ENCODE measurements at regions not wholly inside any gene's neighbourhood (a gene's known extent, or its start where the extent isn't known, plus 50 kb on each side); places are given as distances from the start of the nearest gene placed in this dataset.
"Not testable (repeated sequence)": the region's sequence is repeated elsewhere in the genome, so short reads cannot be mapped to it uniquely, and the experiment has no call there.

DNA sequence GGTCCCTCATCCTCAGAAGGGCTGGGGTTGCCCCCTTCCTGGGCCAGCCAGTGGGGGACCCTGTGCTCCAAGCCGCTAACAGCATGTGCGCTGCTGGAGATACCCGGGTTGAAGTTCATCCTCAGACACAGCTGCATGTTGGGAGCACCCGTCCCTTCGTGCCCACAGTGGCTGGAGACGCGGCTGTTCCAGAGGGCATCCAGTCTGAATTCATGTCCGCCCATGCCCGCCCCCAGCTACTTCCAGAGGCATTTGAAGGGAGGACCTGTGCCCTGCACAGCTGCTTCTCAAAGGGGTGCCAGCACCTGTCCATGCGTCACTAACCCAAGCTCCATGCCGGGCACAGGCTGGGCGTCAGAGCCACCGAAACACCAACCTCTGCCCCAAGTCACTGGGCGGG is 68.1 kb upstream of the ADGRA1 start:
- no peak for DNase-seq

DNA sequence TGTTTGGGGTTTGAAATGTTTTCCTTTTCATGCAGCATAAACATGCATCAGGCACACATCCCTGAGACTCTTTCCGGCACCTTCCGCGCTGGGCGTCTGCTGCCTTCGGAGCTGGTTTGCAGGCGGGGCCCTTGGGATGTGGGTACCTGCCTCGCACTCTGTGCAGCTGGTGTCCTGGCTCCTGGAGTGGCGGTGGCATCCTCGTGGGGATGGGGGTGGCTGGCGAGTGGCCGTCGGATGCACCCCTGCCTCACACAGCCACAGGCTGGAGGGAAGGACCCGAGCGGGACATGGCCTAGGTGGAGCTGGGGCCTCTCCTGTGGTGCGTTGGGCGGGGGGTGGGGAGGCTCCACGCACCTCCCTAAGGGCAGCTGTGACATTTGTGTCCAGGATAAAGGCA is 68.5 kb upstream of the ADGRA1 start:
- no peak for DNase-seq

DNA sequence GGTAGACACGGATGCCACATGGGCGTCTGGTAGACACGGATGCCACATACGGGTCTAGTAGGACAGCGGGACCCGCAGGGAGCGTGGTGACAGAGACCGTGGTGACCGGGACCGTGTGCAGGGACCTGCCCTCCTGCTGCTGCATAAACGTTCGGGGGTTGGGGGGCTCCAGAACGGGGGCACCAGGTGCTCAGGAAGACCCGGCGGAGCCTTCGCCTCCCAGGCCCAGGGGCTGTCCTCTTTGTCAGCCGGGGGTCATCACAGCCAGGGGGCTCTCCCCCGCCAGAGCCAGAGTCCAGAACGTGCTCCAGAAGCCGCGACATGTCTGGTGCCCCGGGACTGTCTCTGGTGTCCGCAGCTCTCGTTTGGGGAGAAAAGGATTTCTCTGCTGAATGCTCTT is 69.2 kb upstream of the ADGRA1 start:
- no peak for DNase-seq

DNA sequence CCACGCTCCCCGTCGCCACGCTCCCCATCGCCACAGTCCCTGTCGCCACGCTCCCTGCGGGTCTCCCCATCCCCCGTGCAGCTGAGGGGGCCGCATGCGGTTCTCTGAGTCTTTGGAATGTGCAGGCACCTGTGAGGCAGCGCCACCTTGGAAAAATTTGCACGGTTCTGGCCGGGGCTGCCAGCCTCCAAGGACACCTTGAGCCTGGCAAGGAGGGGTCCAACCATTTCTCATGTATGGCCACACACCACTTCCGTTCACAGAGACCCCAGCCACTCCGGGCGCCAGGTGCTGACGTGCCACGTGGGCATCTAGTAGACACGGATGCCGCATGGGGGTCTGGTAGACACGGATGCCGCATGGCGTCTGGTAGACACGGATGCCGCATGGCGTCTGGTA is 70.5 kb upstream of the ADGRA1 start:
- no peak for DNase-seq

DNA sequence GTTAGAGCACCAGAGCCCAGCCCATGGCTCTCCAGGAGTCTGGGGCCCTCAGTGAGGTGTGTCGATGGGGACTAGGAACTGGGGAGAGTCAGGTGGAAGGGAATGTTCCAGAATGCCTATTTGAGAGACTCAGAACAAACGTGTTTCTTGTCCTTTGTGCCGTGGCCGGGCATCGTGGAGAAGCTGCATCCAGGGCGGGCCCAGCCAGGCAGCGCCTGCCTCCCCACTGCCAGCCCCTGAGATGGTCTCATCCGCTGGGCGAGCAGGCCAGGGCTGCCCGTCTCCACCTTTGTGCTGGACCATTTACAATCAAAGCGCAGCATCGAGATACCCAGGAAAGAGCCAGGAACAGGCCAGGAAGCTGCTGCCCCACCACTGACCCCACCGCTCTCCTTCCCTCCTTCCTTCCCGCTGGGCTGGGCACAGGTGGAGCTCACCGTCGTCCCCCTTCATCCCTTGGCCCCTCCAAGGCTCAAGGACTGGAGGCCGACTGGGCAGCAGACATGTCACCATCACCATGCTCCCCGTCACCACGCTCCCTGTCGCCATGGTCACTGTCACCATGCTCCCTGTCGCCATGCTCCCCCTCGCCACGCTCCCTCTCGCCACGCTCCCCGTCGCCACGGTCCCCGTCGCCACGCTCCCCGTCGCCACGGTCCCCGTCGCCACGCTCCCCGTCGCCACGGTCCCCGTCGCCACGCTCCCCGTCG is 71.1 kb upstream of the ADGRA1 start:
- DNase-seq: no peak

DNA sequence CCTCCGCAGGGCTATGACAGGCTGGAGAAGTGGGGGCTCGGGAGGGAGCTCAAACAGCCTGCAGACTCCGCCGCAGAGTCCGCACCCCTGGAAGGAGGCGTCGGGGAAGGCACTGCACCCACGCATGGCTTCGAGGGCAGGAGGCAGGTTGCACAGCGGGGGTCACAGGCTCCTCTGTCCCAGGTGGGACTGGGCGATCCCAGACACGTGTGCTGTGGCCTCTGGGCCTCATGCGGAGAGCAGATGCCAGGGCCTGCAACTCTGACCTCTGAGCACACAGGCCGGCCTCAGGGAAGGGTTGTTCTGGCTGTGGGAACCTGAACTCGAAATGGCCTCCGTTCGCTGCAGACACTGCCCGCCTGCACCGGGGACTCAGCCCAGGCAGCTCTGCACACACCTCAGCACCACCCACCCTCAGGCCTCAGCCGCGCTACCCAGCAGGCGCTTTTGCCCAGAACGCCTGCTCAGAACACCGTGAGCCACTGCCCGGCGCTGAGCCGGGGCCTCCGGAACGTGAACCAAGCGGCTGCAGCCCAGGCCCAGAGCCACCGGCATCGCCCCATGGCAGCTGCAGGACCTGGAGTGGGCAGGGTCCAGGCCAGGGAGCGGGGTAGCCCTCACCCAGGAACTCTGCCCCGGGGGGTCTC is 71.8 kb upstream of the ADGRA1 start:
- DNase-seq: no peak

DNA sequence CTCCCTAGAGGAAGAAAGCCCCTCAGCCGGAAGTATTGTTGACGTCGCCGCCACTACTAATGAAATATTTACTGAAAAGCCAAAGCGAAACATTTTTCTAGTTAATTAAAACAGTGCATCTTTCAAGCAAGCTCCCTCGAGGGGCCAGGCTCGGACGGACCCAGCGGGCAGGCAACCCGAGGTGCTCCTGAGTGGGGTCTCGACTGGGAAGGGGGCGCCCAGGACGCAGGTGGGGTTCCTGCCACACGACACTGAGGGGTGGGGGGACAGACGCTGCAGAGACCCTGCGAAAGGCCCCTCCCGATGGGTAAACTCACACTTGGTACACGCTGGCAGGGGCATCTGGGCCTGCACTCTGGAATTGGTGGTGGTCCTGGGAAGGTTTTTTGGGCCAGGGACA is 72.4 kb upstream of the ADGRA1 start:
- DNase-seq: no peak

DNA sequence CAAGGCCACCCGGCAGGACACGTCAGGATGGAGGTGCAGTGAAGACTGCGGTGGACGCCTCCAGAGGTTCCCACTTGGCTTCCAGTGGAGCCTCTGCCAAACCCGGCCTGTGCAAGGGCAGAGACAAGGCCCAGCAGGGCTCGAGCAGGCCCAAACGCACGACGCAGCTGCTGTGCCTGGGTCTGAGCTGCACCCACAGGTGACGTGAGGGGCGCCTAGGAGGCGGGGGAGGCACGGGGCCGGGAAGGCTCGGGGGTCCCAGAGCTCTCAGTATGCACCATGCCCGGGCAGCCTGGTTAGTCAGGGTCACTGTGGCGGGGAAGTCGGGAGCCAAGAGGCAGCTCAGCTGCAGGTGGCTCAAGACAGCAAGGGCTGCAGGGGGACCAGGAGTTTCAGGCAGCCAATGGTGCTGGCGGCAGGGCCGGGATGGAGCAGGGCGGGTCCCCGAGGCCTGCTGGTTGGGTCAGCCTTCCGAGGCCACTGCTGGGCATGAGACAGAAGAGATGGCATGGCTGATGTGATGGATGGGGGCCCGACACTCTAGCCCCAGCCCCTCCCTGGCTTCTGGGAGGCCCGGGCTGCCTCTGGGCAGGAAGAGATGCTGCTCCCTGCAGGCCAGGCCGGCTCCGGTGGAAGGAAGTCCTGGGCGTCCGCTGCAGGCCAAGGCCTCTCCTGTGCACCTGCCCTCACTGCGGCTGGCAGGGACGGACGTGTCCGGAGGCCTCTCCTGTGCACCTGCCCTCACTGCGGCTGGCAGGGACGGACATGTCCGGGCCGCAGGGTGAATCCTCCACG is 72.2 kb upstream of the CFAP46 start:
- no peak for DNase-seq

DNA sequence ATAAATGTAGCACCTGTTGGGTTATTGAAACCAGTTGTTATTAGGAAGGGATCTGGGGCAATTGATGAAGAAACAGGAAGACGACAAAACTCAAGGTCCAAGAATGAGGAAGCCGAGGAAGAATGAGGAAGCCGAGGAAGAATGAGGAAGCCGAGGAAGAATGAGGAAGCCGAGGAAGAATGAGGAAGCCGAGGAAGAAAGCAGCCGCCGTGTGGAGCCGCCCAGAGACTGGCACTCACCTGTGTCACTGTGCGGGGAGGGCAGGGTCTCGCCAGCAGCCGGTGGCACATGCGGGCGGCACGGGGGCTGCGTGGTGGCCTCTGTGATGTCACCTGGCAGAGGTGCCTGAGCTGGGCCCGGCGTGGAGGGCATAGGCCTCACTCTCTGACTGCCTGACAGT is 71.1 kb upstream of the CFAP46 start:
- DNase-seq: no peak

DNA sequence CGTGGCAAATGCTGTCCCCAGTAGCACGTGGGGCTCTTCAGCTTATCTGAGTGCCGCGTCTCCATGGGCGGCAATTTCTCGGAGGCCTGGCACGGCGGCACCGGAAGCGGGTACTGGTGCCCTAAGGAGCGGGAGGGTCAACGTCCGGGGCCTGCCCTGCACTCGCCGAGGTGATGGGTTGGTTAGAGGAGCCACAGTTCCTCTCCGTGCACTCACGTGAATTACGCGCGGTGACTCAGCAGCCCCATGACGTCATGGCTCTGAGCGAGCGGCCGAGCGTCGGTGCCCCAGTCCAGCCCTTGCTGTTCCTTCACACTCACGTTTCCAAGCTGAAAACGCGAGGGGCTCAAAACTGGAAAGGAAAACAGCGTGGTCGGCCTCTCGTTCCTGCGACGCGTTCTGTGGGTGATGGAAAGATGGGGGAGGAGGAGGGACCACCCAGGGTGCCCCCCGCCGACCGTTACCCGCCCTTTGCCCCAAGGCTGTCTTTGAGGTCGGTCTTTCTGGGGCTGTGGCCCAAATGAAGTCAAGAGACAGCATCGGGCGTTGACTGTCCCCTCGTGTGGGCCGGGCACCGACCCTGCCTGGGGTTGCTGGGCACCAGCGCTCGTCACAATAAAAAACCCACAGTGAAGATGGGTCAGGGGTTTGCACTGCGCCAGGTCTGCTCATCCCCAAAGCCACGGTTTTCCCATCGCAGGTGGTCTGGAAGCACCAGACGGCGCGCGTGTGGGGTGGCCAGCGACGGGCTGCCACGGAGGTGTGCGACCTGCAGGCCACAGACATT is 70.4 kb upstream of the CFAP46 start:
- DNase-seq: no peak

DNA sequence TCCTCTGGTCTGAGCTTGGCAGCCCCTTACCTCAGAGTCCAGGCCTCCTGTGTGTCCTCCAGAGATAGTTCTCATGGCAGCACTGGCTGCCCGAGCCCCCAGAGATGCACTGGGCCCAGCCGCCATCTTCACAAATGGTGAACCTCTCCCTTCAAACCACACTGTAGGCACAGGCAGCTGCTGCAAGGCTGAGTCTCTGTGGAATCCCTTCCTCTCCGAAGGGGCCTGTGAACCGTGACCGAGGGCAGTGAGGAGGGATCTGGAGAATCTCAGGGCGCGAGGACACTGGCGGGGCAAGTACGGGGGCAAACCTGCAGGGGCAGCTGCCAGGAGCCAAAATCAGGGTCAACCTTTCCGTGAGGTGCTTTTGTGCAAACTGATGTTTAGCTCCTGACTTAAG is 69.5 kb upstream of the CFAP46 start:
- DNase-seq: no peak

DNA sequence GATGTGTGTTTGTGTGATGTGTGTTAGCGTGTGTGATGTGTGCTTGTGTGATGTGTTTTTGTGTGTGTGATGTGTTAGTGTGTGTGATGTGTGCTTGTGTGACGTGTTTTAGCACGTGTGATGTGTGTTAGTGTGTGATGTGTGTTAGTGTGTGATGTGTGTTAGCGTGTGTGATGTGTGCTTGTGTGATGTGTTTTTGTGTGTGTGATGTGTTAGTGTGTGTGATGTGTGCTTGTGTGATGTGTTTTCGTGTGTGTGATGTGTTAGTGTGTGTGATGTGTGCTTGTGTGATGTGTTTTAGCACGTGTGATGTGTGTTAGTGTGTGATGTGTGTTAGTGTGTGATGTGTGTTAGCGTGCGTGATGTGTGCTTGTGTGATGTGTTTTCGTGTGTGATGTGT is 69.0 kb upstream of the CFAP46 start:
- not testable (repeated sequence) for DNase-seq

DNA sequence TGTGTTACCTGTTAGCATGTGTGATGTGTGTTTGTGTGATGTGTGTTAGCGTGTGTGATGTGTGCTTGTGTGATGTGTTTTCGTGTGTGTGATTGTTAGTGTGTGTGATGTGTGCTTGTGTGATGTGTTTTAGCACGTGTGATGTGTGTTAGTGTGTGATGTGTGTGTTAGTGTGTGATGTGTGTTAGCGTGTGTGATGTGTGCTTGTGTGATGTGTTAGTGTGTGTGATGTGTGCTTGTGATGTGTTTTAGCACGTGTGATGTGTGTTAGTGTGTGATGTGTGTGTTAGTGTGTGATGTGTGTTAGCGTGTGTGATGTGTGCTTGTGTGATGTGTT is 68.4 kb upstream of the CFAP46 start:
- DNase-seq: not testable (repeated sequence)

DNA sequence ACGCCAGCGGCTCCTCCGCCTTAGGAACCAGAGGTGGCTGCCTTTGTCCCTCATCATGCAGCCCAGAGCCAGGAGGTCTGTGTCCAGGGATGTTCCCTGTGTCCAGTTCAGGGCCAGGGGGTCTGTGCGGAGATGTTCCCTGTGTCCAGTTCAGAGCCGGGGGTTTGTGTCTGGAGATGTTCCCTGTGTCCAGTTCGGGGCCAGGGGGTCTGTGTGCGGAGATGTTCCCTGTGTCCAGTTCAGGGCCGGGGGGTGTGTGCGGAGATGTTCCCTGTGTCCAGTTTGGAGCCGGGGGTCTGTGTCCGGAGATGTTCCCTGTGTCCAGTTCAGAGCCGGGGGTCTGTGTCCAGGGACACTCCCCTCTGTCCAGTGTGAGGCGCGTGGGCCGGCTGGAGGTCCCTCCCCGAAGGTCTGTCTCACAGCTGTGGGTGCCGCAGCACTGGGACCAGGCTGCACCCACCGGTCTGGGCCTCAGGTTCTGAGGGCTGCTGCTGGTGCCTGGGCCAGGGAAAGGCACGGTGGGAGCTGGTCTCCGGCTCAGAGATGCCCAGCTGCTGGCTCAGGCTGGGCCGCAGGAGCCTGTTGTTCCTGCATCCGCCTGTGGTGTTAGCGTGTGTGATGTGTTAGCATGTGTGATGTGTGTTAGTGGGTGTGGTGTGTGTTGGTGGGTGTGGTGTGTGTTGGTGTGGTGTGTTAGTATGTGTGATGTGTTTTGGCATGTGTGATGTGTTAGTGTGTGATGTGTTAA is 67.9 kb upstream of the CFAP46 start:
- no peak for DNase-seq

DNA sequence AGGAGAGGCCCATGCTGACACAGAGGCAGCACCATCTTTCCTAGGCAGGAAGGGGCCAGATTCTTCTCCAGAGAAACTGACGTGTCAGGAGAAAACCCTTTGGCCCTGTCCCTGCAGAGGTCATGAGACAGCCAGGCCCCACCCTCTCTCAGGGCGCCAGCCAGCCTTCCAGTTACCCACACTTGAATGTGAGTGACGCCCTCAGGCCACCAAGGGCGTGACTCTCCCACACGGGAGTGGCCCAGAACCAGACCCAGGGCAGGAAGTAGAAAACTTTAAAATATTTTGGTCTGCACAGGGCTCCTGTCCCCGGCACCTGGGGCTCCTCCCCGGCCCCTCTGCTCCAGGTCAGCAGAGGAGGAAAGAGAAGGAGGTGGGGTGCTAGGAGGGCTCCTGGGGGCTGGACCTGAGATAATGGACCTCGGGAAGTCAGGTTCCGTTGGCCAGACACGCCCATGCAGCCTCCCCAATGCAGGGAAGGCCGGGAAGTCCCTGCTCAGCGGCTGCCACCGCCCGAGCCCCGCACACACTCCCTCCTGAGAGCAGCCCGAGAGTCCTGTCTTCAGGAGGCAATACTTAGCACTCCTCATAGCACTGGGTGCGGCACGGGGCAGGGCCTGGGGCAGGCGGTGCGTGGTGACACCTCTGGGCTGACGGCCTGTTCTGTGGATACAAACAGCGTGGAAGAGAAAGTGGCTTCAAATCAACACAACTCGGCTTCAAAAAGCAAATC is 67.0 kb upstream of the CFAP46 start:
- no peak for DNase-seq

DNA sequence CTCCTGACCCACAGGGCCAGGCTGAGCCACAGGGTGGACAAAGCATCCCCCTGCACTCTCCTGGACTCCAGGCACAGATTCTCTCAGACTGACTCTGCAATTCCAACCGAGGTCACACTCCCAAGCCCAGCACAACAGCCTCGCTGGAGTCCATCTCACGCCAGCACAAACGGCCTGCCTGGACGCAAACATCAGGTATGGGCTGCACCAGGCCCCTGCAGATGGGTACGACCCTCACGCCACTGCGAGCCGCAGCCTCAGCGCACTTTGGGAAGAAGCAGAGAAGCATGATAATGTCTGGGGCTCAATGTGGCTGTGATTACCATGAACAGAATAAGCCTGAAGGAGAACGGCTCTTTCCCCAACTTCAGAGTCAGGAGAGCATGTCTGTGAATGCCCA is 66.4 kb upstream of the CFAP46 start:
- DNase-seq: no peak

DNA sequence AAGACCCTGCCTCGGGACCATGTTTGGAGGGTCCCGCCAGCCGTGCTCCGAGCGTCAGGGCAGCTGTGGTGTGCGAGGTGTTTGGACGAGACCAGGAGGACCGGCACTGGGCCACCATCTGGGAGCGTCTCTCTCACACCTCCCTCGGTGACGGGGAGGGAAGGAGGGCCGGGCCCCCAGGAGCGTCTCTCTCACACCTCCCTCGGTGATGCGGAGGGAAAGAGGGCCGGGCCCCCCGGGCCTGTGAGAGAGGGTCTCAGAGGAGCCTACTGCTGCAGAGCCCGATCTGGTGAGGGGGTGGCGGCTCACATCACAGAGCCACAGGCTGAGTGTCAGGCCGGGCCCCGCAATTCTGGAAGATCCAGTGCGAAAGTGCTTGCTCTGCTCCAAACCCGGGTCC is 65.8 kb upstream of the CFAP46 start:
- DNase-seq: no peak

DNA sequence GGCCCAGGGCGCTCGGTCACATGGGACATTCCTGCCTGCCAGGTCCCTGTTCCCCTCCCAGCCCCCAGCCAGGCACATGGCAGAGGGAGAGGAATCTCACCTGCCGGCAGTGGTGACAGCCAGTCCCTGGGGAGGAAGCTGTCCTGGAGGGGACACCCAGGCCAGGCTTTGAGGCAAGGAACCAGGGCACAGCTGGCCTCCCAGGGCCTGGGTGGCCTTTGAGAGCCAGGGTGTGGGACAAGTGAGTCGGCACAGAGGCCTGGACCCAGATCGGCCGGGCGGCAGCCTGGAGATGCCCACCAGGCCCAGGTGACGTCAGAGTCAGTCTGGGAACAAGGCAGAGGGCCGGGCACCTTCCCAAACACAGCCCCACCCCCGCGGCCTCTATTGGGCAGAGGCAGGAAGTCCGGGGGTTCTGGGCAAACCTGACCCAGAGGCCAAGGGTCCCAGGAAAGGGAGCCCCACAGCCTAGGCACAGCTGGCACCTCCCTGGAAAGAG is 65.0 kb upstream of the CFAP46 start:
- DNase-seq: no peak

DNA sequence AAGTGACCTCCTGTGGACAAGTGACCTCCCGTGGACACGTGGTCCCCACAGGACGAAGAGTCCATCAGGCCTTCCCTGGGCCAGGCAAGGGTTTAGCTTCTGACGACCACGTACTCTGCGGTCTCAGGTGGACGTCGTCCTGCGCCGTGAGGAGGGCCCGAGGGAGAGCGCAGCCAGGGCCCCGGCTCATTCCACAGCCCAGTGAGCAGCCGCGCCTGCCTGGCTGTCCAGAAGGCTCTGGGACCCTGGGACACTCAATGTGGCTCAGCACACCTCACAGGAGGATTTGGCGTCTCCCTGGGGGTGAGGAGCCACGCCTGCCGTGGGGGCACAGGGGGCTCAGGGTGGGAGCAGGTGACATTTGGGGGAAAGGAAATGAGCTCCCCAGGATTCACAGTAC is 64.4 kb upstream of the CFAP46 start:
- DNase-seq: no peak

DNA sequence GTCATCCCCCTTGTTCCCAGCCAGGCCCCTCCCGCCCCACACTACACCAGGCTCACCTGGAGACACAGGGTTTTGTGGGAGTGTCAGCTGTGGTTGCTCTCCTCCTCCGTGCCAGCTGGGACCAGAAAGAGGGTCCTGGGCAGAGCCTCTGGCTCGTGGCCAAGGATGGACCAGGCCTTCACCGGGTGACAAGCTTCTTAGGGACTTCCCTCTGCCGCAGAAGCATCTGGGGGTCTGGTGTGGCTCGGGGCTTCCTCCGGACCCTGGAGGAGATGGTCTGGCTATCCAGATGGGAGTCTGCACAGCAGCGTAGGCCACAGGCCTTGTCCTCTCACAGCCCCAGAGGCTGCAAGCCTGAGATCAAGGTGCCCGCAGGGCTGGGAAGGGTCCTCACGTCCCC is 63.8 kb upstream of the CFAP46 start:
- DNase-seq: no peak

DNA sequence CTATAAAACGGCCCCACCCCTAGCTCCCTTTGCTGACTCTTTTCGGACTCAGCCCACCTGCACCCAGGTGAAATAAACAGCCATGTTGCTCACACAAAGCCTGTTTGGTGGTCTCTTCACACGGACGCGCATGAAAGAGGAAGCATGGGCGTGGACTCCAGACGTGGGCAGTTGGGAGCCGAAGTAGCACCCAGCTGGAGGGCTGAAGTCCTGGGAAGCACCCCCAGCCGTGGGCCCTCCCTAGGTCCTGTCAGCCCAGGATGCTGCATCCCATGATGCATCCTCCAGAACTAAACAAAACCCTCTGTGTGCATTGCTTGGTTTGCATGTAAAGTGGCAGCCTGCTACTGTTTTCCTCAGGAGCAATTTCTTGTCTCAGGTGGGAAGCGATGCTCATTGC is 62.1 kb upstream of the CFAP46 start:
- no peak for DNase-seq

DNA sequence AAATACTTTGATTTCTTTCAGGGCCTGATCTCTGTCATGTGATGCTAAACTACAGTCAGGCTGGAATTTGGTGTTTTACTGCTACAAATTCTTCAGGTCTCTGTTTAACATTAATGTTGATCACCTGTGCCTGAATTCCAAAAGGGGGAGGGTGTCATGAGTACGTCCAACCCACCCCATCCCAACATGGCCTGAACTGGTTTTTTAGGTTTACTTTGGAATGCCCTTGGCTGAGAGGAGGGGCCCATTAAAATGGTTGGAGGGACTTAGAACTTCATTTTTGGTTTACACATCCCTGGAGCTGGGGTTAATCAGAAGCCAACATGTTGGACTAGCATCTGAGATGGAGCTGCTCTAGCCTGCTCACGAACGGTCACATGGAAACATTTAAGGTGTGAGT is 60.8 kb upstream of the CFAP46 start:
- no peak for DNase-seq
